ENCODE measurements at regions not wholly inside any gene's neighbourhood (a gene's known extent, or its start where the extent isn't known, plus 50 kb on each side); places are given as distances from the start of the nearest gene placed in this dataset.

- DNase-seq (ENCODE audit: low read depth): no peak
Observed at GRCh38 chr10:4343091-4343490, 482.9 kb upstream of the AKR1E2 start.

DNA sequence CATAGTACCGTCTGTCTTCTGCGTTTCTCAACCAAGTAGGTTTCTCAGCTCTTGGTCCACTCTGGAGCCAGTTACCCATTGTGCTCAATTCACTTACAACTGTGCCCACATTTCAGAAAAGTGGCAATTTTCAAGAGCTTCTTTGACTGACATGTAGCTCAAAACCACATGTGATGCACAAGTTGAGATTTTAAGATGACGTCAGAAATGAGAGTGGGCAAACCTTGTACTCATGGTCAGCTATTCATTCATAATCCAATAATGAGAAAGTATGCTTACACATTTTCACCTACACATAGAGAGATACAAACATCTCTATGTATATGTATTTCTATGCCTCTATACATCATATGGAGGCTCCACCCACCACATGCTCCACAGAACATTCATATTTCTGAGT lies 487.2 kb upstream of the AKR1E2 start:
- no peak for DNase-seq (ENCODE audit: low read depth)

GRCh38 chr10:4337563-4337962 lies 488.4 kb upstream of the AKR1E2 start:
- DNase-seq (ENCODE audit: low read depth): no peak

GRCh38 chr10:4334871-4335270 lies 491.1 kb upstream of the AKR1E2 start:
- no peak for DNase-seq (ENCODE audit: low read depth)

GRCh38 chr10:4334015-4334414 lies 492.0 kb upstream of the AKR1E2 start:
- no peak for DNase-seq (ENCODE audit: low read depth)

- DNase-seq (ENCODE audit: low read depth): no peak
Observed at GRCh38 chr10:4333459-4333894, 492.5 kb upstream of the AKR1E2 start.

DNA sequence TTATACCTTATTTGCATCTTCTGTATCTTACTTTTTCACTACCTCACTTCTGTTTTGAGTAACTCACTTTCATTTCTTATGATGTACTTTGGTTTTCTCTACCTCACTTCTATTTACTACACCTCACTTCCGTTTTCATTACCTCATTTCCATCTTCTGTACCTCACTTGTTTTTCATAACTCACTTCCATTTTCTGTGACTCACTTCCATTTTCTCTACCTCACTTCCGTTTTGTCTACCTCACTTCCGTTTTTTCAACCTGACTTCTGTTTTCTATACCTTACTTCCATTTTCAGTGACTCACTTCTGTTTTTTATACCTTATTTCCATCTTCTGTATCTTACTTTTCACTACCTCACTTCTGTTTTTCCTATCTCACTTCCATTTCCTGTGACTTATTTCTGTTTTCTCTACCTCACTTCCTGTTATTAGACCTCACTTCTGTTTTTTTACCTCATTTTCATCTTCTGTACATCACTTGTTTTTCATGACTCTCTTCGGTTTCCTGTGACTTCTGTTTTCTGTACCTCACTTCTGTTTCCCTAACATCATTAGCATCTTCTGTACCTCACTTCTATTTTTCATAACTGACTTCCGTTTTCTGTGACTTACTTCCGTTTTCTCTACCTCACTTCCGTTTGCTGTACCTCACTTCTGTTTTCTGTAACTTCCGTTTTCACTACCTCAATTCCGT lies 493.1 kb upstream of the AKR1E2 start:
- no peak for DNase-seq (ENCODE audit: low read depth)

DNA sequence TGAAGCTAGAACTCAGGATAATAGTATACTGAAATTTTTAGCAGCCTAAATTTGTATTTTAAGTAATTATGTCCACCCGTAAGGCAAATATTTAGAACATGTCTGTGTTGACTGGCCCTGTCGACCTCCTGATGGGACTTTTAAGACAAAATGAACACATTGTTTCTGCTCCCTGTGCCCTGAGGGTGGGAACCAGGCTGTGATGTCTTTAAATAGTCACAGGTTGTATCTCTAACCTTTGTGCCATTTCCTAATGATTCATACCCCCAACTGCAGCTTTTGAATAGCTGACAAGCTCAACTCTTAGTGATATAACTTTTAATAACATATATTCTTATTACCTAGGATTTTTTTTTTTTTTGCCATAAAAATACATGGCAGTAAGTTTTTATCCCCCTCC lies 494.9 kb upstream of the AKR1E2 start:
- no peak for DNase-seq (ENCODE audit: low read depth)

- DNase-seq (ENCODE audit: low read depth): no peak
Observed at GRCh38 chr10:4330636-4331035, 495.4 kb upstream of the AKR1E2 start.

DNA sequence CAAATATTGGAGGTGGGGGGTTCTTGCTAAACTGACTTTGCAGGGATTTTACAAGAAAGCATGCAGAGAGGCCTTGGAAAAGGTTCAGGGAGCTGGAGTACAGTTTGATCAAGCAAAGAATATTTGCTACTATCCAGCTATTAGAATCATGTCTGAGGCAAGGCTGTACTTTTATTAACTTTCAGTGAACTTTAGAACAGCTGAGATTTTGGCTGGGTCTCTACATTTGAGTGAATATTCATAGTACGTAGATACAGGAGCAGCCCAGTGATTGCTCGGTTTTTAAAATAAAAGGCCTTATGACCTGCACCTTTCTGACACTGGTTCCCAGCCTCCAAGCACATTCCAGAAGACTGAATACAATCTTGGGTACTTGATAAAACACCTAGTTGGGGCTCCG lies 496.8 kb upstream of the AKR1E2 start:
- DNase-seq (ENCODE audit: low read depth): no peak

GRCh38 chr10:4326647-4327046 lies 499.4 kb upstream of the AKR1E2 start:
- no peak for DNase-seq (ENCODE audit: low read depth)

DNA sequence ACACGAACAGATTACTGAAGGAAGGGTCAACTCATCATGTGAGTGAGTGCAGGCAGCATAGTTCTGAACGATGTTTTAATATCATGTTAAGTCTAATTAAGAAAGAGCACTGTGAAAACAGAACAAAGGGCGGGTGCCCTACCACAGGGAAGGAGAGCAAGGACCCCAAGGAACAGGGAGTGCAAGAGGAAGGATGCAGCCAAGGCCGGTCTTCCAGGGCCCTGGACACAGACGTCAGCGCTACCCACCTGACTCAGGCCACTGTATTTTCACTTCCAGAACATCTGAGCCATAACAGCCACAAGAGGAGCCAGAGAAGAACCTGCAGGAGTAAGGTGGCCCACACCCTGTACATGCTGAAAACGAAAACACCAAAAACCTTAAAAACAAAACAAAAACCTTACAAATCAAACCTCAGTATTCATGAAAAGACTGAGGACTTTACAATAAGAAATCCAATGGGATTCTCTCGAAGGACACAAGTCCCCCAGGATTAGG lies 506.1 kb upstream of the AKR1E2 start:
- no peak for DNase-seq (ENCODE audit: low read depth)

- peak; percentile 19 for DNase-seq (ENCODE audit: low read depth)
Observed at GRCh38 chr10:4316161-4316810, 509.7 kb upstream of the AKR1E2 start.

DNA sequence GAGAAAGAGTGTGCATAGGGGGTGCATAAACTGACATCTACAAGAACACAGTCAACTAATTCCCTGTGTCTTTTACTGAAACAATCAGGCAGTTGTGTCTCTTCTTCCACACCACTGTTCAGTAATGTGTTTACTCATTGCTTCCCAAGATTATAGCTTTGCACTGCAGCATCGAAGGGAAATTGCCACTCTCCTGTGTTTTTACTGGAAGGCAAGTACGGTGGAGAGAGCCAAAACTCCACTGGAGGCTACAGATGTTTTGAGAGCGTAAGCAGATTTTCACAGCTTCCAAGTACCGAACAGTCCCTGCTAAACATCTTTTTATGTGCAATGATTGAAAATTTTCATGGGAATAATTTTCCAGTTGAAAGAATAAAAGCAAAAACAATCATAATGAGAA lies 510.5 kb upstream of the AKR1E2 start:
- DNase-seq (ENCODE audit: low read depth): peak; percentile 12

- no peak for DNase-seq (ENCODE audit: low read depth)
Observed at GRCh38 chr10:4313051-4313450, 513.0 kb upstream of the AKR1E2 start.

DNA sequence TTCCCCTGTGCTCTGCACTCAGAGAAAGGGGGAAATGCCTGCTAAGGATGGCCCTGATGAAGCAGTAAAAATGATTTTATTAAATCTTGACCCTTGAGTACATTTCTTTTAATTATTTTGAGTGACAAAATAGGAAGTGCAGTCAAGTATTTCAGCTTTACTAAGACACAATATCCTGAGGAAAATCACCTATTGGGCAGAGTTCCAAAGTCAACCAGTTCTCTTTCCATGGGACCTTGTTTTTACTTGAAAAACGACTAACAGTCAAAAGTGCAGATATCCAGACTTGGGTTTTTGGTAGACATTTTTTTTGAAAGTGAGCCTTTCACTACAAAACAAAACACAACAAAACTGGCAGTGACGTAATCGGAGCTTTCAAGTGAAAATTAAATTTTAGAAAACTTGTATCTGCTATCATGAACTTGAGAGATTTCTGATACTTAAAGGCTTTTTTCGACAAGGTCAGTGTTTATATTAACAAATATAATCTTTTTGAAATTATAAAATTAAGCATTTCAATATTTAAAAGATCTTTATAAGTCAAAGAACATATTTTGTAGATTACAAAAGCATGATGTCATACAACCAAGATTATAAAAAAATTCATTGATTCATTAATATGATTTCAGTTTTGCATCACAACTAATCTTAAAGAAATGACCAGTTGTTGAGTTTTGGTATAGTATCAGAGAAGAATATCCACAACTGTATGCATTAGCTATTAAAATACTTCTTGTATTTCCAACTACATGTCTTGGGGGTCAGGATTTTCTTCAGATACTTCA lies 513.8 kb upstream of the AKR1E2 start:
- no peak for DNase-seq (ENCODE audit: low read depth)

DNA sequence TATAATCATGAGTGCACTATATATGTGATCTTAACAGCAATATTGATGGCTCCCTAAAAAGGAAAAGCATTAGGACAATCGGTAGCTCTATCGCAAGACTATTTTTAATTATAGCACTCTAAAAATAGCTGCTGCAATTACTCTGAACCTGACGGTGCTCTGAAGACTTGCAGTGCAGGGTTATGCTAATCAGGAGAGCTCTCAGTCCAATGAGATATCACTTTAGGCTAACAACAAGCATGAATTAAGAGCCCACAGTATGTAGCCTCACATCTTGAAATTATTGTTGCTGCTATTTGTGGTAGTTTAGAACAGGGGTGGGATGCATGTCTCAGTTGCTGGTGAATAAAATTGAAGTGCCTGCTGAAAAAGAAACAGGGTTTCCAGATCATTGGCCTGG lies 515.8 kb upstream of the AKR1E2 start:
- DNase-seq (ENCODE audit: low read depth): no peak

DNA sequence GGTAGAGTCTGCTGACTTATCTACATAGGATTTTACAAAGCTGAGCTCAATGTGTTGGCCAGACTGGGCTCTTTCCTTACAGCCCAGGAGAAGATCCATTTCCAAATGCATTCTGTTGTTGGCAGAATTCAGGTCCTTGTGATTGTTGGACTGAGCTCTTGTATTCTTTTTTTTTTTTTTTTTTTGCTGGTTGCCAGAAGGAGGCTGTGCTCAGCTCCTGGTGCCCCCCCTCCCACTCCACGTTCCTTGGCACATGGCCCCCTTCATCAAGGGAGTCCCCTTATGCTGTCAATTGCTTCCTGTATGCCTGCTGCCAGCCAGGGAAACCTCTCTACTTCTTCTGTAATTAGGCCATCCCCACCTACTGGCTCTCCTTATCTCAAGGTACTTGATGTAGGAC lies 518.1 kb upstream of the AKR1E2 start:
- DNase-seq (ENCODE audit: low read depth): no peak

- no peak for DNase-seq (ENCODE audit: low read depth)
Observed at GRCh38 chr10:4306871-4307270, 519.1 kb upstream of the AKR1E2 start.

GRCh38 chr10:4303045-4303444 lies 518.0 kb upstream of the KLF6 start:
- no peak for DNase-seq (ENCODE audit: low read depth)

DNA sequence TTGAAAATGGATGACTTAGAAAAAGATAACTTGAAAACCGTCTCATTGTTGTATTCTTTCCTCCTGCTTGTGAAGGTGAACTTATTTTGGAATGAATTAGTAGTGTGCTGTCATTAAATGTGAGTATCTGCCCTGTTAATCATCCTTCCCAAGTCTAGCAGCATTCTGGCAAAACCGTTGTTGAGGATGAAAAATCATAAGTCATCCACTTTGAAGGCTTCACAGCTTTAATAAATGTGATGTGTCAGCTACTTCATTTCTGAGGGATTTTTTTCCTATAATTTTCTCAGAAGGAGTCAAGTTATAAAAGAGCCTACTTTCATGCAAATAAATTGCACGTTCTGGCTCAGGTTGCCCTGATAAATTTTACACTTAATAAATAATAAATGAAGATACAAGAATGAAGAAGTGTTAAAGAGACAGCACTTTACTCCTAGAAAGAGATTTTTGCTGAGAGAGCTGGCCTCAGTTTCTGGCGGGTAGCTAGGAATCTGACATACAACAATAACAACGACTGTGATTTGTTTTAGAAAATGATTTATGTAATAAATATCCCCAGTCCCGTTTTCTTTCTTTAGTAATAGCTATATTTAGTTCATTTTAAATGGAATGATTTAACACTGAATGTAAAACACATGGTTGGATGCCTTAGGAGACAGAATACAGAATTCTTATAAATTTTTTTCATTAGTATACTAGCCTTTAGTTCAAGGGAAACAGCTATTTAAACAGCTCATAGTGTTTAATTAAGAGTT lies 516.5 kb upstream of the KLF6 start:
- no peak for DNase-seq (ENCODE audit: low read depth)

DNA sequence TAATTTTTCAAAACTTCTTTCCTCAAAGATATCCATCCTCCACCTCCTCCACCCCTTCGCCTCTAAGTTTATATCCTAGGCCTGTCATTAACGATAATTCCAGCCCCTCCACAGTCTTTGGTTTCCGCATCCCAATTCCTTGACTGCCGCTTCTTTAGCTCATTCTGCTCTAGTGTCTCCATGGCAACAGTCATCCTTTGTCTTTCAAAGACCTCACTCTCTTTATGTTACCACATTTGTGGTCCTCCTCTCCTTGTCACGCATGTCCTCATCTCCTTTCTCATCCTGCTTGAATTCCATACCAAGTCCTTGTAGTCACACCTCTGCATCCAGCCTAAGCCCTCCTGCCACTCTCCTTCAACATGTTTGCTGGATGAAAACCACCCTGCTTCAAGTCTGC lies 511.2 kb upstream of the KLF6 start:
- DNase-seq (ENCODE audit: low read depth): no peak
